GM12892 (cell line): ENCODE measurements at regions not wholly inside any gene's neighbourhood (a gene's known extent, or its start where the extent isn't known, plus 50 kb on each side); places are given as distances from the start of the nearest gene placed in this dataset.

Experiments
- POLR2A ChIP-seq: IDR thresholded peaks from 2 replicates; pipeline ENCODE4 v1.6.1; 2011; ENCODE audit warnings: low read depth, low read length, control low read depth
- POLR2AphosphoS5 ChIP-seq: IDR thresholded peaks from 2 replicates; pipeline ENCODE4 v1.6.1; 2011; ENCODE audit warnings: low read depth, low read length, control low read depth
- TAF1 ChIP-seq: IDR thresholded peaks from 2 replicates; pipeline ENCODE4 v1.6.1; 2011; ENCODE audit warnings: low read depth, mild to moderate bottlenecking, control low read depth, low read length, borderline replicate concordance

DNA sequence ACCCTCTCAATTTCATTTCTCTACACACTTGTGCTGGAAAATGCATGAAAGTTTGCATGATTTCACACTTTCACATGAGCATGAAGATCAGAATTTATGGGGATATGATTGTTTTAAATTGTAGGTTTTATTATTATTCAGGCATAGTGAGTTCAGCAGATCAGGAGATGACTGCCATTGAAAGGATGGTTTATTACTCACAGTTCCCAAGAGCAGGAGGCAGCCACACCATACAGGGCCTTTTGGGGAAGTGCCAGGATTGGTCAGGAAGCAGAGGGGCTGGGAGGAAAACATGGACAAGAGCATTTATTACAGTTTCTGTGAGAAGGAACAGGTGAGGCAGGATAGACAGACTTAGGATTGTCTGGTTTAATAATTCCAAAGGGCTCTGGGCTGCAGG, 114.6 kb upstream of the KCNJ15 start:
- TF ChIP-seq POLR2A (no peak), POLR2AphosphoS5 (no peak), TAF1 (no peak)
